AG08395 (cell line): ENCODE measurements at regions not wholly inside any gene's neighbourhood (a gene's known extent, or its start where the extent isn't known, plus 50 kb on each side); places are given as distances from the start of the nearest gene placed in this dataset.

Experiments
- DNase-seq: peaks from one replicate; pipeline ENCODE4 v3.0.0; 2012; ENCODE audit warnings: mixed read lengths, low spot score

DNA sequence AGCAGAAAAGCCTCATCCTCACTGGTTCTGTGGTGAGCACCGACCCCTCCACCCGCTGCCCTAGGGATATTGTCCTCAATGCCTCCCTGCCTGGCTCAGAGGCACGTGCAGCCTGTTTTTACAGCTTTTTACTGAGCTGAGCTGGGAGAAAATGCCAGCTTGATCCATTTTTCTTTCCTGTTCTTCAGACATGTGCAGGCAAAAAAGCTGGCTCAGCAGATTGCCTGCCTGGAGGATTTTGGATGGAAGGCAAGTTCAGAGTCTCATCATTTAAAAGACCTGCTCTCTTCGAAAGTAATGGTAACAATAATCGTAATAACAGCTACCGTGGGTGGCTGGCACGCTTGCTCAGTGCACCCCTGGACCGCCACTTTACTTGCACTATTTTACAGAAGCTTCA lies 135.0 kb upstream of the SMIM23 start:
- no peak for DNase-seq

DNA sequence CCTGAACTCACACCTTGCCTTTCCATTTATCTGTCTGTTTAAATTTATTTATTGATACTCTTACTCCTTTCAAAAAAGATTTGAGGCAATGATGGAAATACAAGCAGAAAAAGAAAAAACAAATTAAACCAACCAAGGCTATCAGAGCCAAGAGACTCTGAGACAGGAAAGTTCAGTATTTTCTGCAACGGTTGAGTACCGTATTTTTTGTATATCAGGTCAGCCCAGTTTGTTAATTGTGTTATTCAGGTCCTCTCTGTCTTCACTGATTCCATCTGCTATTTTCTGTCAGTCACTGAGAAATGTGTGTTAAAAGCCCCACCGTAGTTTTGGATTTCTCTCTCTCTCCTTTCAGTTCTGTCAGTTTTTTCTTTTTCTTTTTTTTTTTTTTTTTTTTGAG lies 134.5 kb upstream of the SMIM23 start:
- no peak for DNase-seq

DNA sequence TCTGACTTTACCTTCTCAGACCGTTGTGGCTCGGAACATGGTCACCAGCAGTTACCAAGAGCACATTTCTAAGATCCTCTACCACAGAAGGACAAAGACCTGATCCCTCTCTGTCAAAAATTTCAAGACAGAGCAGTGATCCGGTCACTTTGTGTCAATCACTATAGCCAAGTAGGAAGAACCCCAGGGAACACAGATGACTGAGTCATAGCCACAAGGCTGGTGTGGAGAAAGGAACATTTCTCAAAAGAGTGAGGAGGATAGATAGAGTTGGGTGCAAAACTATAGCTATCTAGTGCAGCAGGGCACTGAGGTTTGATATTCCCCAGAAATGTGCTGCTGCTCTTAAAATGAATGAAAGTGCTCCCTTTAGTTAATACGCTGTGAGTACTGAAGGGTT lies 130.7 kb upstream of the SMIM23 start:
- DNase-seq, result no peak

DNA sequence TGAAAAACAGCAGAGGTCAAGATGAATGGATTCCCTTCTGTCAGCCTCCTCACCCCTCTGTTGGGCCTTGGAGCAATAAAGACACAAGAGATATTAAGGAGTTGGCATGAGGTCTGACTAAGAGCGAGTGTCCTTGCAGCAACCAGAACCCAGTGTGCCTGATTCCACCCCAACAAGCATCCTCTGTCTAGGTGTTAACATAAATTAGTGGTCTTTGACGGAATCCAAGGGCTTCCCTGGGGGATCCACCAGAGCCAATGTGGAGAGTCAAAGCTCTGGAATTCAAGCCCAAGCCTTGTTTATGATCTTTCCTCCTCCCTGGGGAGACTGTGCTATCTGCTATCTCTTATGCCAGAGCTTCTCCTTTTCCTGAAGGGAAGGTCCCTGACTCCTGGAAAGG lies 128.1 kb upstream of the SMIM23 start:
- no peak for DNase-seq

DNA sequence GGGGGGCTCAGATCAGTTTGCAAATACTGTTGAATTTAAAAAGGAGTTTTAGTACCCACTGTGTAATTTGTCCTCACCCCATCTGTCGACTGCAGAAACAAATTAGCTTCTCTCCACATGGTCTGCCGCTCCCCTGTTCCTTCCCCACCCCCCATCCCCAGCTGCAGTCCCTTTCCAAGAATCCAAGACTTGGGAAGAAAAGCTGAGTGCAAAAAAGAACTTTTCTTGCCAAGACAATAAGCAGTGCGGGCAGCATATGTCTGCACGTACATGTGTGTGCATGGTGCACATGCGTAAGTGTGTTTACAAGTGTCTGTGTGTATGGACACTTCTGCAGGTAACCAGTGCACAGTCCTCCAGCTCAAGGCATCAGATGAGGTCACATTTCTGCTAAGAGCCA lies 125.7 kb upstream of the SMIM23 start:
- DNase-seq, result no peak

GRCh38 chr5:171660434-171660833 lies 125.2 kb upstream of the SMIM23 start:
- DNase-seq, result no peak

- no peak for DNase-seq
These were observed 124.5 kb upstream of the SMIM23 start for GRCh38 chr5:171661143-171661542.

GRCh38 chr5:171663311-171664085 lies 122.1 kb upstream of the SMIM23 start:
- no peak for DNase-seq

DNA sequence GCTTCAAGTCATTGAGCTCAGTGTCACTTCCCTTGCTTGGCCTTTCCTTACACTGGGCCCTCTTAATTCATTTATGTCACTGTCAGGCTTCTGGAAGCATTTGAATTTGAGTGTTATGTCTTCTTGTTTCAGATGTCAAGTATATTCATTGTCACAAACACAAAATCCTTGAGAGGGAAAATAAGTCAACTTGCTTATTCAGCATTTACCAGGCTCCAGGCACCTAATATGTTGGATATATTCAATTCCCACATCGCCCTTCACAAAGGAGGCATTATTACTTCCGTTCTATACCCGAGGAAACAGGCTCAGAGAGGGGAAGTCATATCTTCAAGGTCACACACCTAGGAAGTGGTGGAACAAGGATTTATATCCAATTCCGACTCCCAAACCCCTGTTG lies 121.1 kb upstream of the SMIM23 start:
- DNase-seq, result no peak

DNA sequence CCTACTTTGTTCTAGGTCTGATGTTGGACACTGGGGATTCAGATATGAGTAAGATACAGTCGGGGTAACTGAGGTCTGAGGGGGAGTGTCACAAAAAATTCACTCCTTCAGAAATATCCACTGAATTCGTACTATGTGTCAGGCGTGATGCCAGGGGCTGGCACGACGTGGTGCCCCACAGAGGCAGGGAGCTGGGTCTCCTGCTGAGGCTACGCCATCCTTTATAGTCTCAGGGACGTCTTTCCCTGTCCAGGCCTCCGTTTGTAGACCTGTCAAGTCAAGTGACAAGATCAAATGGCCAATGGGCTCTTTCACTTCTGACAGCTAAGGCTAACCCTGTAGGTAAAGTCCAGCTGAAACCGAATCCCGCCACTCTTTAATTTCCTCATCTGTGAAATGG lies 118.8 kb upstream of the SMIM23 start:
- DNase-seq, result no peak

DNA sequence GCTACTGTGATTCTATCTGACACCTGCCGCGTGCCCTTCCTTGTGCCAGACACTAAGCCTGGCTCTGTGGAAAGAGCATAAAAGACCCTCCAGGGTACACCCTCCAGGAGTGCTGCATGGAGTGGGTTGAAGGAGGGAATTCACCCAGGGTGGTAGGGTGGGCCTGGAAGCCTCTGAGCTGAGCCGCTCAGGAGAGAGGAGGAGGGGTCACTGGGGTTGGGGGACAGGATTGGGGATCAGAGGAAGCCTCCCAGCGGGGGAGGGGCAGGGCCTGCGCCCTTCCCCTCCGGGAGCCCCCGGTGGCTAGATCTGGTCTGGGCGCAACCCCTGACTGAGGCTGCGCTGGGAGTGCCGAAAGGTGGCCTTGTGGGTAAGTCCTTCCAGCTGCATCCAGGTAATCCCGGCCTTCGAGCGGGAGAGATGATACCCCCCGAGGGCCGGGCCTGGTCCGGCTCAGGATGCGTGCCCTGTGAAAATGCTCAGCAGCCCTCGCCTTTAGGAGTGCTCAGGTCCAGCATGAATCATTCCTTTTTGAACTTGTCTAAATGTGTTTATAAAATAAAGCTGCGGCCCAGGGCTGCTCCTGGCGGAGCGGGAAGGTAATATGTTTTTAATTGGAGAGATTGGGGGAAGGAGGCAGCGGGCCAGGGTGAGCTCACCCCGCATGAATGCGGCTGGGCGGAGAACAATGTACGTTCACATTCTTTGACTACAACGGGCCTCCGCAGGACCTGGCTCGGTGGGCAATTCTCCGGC lies 118.1 kb upstream of the SMIM23 start:
- peak; percentile 50 for DNase-seq

DNA sequence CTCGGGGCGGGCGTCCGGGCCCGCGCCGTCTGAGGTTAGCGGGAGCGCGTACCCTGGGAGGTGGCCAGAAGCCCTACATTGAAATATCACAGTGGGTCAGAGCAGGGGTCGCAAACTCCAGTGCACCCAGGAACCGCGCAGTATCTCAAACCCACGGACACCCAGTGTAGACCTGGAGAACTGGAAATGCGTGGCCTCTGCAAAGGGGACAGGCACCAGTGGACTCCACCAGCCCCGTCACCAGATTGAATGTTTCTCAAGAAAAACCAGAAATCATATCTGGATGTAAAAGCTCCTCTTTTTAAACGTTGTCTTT lies 117.6 kb upstream of the SMIM23 start:
- no peak for DNase-seq

- DNase-seq, result no peak
These were observed 116.0 kb upstream of the SMIM23 start for GRCh38 chr5:171669571-171669970.

- no peak for DNase-seq
These were observed 113.1 kb upstream of the SMIM23 start for GRCh38 chr5:171672556-171672955.

DNA sequence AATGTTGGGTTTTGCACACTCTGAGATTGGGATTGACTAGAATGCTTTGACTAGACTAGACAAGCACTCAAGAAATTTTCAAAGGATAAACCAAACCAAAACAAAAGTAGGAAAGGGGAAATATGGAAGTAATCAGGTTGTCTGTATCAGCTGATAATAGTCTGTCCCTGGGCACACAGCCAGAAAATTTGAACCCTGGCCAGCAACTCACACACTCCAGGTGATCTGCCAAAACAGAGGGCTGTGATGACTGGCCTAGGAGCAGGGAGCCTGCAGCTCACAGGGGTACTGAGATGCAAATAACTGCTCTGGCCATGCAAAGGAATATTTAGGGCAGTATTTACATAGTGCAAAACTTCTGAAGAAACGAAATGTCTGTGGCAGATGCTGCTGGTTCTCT lies 112.3 kb upstream of the SMIM23 start:
- DNase-seq, result no peak

DNA sequence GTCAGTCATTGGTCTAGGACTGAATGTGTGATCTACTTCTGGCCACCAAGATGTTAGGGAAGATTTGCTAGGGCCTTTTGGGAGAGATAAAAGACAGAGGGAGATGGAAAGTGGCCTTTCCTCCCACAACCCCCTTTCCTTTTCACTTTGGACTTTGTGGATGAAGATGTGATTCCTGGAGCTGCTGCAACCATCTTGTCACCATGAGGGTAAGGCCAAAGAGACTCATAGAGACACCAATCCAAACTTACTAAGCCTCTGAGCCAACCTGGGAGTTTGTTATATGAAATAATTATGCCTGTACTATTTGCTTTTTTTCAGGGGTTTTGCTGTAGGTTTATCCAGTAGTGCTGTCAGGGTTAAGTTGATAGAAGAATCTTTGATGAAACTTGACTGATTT lies 111.8 kb upstream of the SMIM23 start:
- DNase-seq, result no peak

DNA sequence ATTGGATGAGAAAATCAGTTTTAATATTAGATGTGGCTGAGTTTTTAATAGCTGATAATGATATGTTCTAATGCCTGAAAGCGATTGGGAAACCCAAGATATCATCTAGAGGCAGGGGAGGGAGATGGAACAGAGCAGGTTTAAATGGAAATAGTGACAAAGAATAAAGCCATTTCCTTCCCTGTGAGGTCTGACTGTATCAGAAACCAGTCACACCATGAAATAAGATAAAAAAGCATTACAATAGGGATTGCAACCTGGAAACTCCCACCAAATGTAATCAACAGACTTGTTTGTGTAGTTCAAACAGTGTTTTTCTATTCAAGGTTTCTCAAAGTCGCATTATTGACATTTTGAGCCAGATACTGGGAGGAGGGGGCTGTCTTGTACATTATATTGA lies 110.1 kb upstream of the SMIM23 start:
- no peak for DNase-seq

DNA sequence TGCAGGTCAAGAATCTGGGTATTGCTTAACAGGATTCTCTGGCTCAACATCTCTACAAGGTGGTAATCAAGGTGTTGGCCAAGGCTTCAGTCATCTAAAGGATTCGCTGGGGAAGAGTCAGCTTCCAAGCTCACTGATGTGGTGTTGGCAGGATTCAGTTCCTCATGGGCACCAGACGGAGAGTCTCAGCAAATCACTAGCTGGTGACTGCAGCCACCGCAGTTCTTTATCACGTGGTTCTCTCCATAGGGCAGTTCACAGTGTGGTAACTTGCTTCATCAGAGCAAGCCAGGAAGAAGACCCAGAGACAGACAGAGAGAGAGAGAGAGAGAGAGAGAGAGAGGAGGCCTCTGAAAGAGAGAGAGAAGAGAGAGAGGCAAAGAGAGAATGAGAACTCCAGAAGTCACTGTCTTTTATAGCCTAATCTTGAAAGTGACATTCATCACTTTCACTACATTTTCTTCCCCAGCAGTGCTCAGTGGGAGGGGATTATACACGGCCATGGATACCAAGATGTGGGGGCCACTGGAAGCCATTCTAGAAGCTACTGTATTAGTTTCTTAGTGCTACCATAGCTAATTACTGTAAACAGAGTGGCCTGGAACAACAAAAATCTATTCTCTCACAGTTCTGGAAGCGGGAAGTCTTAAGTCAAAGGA lies 109.2 kb upstream of the SMIM23 start:
- DNase-seq, result no peak

- no peak for DNase-seq
These were observed 107.0 kb upstream of the SMIM23 start for GRCh38 chr5:171678646-171679045.

GRCh38 chr5:171680485-171680884 lies 105.1 kb upstream of the SMIM23 start:
- no peak for DNase-seq

GRCh38 chr5:171681061-171681460 lies 104.6 kb upstream of the SMIM23 start:
- DNase-seq, result no peak

GRCh38 chr5:171681677-171682076 lies 103.9 kb upstream of the SMIM23 start:
- DNase-seq, result no peak

DNA sequence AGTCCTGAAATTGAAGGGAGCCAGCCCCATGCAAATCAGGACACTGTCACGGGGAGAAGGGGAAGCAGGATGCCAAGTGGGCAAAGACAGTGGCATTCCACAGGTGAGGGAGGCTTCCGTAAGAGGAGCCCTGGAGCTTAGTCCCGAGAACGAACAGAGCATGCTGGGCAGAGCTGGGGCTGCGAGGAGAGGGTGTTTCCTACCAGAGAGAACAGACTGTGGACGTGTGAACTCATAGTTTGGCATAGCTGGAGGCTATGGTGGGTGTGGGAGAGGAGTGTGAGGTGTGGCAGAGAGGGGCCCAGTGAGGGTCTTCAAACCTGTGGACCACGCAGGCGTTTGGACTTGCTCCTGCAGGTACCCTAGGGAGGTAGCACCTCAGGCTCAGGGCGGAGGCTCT lies 102.8 kb upstream of the SMIM23 start:
- no peak for DNase-seq
